SH-SY5Y (cell line): ENCODE measurements at regions not wholly inside any gene's neighbourhood (a gene's known extent, or its start where the extent isn't known, plus 50 kb on each side); places are given as distances from the start of the nearest gene placed in this dataset.

ENCODE experiments used
- GATA2 ChIP-seq: IDR thresholded peaks from 2 replicates; pipeline ENCODE4 v1.6.1; 2011; ENCODE audit warnings: mild to moderate bottlenecking, low read depth, low read length
- GATA3 ChIP-seq: IDR thresholded peaks from 2 replicates; pipeline ENCODE4 v1.6.1; 2011; ENCODE audit warnings: low read depth, mild to moderate bottlenecking, low read length, moderate library complexity

DNA sequence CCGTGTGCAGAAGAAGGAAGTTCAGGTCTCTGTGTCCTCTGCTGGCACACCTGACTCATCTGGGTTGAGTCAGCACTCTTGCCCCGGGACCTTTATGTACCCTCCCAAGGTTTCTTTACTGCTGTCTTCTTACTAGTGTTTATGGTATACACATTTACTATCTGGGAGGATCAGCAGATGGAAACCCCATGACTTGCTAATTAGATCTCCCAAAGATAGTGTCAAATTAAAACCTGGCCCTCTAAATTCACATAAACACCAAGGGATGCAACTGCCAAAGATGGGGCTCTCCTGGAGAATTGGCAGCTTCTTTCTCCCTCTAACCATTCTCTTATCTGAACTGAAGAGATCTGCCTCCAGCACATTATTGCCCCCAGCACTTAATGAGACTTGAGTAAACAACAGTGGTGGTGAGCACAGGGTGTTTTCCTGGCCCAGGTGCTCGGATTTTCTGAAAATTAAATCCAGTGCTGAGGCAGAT is 718.1 kb upstream of the SOX9 start:
- peak; percentile 87 for TF ChIP-seq GATA2
- peak; percentile 86 for TF ChIP-seq GATA3
